ENCODE measurements at regions not wholly inside any gene's neighbourhood (a gene's known extent, or its start where the extent isn't known, plus 50 kb on each side); places are given as distances from the start of the nearest gene placed in this dataset.
A peak's percentile ranks its signal among the peaks of the same experiment; 100 is the strongest.

DNA sequence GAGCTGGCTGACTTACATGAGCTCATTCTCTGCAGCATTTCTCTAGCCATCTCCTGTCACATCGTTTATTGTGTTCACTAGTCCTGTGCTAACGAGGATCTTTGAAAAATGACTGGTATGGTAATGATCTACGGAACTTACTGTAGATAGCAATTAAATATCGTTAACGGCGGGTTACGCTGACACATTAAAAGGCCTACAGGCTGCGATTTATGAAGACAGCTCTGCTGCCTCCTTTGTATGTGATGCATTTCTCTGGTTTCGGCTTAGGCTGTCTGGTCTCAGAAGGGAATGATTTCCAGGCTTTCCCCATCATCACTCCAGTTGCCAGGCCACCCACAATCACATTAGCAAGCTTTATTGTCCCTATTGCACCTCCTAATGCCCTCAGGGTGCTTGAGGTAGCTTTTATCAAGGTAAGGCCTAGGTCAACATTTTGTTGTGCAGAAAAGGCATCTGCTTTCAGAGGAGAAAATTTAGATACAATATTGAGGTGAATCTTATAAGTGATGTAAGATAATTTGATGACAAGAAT lies 284.4 kb downstream of the SOX11 start:
- TF ChIP-seq CTCF (IDR thresholded peaks at IDR 0.05; ENCODE audit: low read depth, low read length, missing control alignments) = no peak
- no peak for DNase-seq (ENCODE audit: low read depth)
- H3K4me3 ChIP-seq (ENCODE audit: low read depth, low read length) = no peak overlapping the region

- no peak for DNase-seq (ENCODE audit: low read depth)
- H3K4me3 ChIP-seq (ENCODE audit: low read depth, low read length) = no peak overlapping the region
- TF ChIP-seq CTCF (IDR thresholded peaks at IDR 0.05; ENCODE audit: low read depth, low read length, missing control alignments) = peak; percentile 4
Measured at GRCh38 chr2:5977477-5977876, 285.3 kb downstream of the SOX11 start.

GRCh38 chr2:5978131-5978751 lies 286.1 kb downstream of the SOX11 start:
- no peak overlapping the region for H3K4me3 ChIP-seq (ENCODE audit: low read depth, low read length)
- TF ChIP-seq CTCF (IDR thresholded peaks at IDR 0.05; ENCODE audit: low read depth, low read length, missing control alignments) = no peak
- DNase-seq (ENCODE audit: low read depth) = no peak

GRCh38 chr2:5980450-5981190 lies 288.4 kb downstream of the SOX11 start:
- TF ChIP-seq CTCF (IDR thresholded peaks at IDR 0.05; ENCODE audit: low read depth, low read length, missing control alignments) = no peak
- no peak overlapping the region for H3K4me3 ChIP-seq (ENCODE audit: low read depth, low read length)
- no peak for DNase-seq (ENCODE audit: low read depth)

DNA sequence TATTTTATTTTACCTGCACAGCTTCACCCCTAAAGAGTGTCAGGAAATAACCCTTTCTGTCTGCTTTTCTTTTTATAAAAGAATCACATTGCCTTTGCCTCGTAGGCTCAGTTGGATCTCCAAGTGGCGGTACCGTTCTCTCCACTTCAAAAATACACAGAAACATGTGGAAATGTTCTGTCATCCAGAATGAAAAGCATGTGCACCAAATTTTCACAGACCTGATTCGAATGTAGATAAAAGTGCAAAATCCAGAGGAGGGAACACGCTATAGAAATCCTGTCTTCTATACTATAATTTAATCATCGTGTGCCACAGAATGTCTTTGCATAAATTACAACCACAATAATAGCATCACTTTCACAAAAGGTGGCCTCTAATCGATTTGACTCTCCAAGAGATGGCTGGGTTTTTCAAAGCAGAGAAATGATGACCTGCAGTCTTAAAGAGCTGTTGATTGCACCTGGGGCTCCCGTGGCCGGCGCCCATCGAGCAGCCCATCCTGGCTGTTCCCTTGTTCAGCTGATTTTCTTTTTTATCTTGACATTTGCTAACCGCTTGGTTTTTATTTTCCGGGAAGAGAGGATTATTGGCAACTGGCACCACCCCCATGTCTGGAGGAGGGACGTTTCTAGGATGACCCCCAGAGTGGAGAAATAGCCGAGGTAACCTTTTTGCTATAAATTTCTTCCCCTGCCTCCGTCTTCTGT lies 290.2 kb downstream of the SOX11 start:
- no peak for TF ChIP-seq CTCF (IDR thresholded peaks at IDR 0.05; ENCODE audit: low read depth, low read length, missing control alignments)
- no peak for DNase-seq (ENCODE audit: low read depth)
- H3K4me3 ChIP-seq (ENCODE audit: low read depth, low read length) = no peak overlapping the region

DNA sequence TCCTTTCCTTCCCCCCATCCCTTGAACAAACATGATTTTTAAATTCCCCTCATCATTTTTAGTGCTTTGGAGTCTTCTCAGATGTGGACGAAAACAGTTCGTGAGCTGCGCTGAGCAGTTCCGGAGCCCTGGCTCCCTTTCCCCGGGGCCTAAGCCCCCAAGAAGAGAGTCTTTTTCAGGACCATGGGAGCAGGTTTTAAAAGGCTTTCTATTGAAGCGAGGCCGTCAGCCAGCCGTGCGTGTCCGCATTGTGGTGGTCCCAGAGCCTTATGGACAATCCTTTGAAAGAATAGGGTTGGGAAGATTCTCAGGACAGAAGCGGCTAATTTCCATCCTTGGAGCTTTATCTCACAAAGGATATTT lies 290.7 kb downstream of the SOX11 start:
- TF ChIP-seq CTCF (IDR thresholded peaks at IDR 0.05; ENCODE audit: low read depth, low read length, missing control alignments) = no peak
- no peak overlapping the region for H3K4me3 ChIP-seq (ENCODE audit: low read depth, low read length)

More for the DNA sequence above, 290.7 kb downstream of the SOX11 start:
- no peak for DNase-seq (ENCODE audit: low read depth)

Measured in GM12864 (cell line).